ENCODE measurements at regions not wholly inside any gene's neighbourhood (a gene's known extent, or its start where the extent isn't known, plus 50 kb on each side); places are given as distances from the start of the nearest gene placed in this dataset.
A peak's percentile ranks its signal among the peaks of the same experiment; 100 is the strongest.

GRCh38 chr11:69239641-69240040 is 54.3 kb upstream of the MYEOV start:
- TF ChIP-seq, protein P1, sequence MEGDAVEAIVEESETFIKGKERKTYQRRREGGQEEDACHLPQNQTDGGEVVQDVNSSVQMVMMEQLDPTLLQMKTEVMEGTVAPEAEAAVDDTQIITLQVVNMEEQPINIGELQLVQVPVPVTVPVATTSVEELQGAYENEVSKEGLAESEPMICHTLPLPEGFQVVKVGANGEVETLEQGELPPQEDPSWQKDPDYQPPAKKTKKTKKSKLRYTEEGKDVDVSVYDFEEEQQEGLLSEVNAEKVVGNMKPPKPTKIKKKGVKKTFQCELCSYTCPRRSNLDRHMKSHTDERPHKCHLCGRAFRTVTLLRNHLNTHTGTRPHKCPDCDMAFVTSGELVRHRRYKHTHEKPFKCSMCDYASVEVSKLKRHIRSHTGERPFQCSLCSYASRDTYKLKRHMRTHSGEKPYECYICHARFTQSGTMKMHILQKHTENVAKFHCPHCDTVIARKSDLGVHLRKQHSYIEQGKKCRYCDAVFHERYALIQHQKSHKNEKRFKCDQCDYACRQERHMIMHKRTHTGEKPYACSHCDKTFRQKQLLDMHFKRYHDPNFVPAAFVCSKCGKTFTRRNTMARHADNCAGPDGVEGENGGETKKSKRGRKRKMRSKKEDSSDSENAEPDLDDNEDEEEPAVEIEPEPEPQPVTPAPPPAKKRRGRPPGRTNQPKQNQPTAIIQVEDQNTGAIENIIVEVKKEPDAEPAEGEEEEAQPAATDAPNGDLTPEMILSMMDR (IDR thresholded peaks at IDR 0.05; ENCODE audit: low read length, missing control alignments), result no peak
- H3K4me3 ChIP-seq (replicated peaks; ENCODE audit: low read depth, low read length), result no peak overlapping the region
- DNase-seq (ENCODE audit: low read depth), result no peak

DNA sequence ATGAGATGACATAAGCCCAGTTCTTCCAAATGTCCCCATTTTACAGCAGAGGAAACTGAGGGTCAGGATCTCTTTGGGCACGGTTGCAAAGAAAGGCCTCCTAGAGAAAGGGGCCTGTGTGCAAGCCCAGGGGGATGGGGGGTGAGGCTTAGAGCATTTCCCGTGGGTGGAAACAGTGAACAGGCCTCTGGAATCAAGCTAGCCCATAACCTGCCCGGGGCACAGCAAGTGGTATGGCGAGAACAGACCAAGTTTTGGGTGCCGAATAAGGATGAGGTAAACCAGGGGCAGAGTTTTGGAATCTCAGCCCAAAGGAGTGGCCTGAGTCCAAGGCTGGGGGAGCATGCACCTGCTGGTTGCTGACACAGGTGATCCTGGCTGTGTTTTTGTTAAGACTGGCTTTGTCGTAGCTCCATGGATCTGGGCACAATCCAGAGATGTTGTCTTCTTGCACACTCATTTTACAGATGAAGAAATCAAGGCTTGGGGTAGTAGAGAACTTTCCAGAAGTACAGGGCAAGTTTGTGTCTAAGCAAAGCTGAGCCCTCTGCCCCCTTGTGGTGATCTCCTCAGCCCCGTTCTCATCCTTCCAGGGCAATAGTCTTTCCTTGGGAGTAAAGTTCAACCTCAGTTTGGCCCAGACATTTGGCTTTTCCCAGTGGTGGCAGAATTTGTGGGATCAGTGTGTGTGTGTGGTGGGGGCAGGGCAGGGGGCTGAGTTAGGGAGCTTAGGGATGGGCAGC is 53.5 kb upstream of the MYEOV start:
- DNase-seq (ENCODE audit: low read depth), result peak; percentile 35
- TF ChIP-seq, protein P1 (IDR thresholded peaks at IDR 0.05; ENCODE audit: low read length, missing control alignments), result peak; percentile 49
- no peak overlapping the region for H3K4me3 ChIP-seq (replicated peaks; ENCODE audit: low read depth, low read length)

DNA sequence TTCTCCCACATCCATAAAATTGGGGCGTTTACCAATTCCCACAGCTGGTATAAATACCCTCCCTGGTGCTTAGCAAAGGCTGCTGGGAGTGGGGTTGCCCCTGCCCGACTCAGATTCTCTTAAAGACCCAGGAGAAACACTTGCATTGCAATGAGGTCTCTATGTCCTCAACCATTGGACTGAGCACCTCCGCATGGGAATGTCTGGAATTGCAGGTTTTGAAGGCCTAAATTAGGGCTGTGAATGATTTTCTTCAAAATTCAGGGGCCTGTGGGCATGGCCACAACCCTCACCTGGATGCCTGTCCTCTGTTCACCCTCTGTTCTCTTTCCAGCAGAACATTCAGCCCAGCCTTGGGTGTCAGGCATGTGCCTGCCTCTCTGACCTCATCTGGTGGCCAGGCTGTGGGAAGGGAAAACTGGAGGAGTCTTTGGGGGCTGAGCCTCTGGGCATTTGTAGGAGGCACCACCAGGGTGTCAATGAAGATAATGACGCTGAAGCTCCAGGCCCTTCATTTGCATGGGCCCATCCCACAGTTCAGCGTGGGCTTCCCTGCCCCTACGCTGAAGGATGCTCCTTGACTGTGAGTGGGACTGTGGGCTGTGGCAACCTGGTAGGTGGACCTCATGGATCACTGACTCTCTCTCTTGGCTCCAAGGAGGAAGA is 52.7 kb upstream of the MYEOV start:
- DNase-seq (ENCODE audit: low read depth), result no peak
- TF ChIP-seq, protein P1 (IDR thresholded peaks at IDR 0.05; ENCODE audit: low read length, missing control alignments), result no peak
- no peak overlapping the region for H3K4me3 ChIP-seq (replicated peaks; ENCODE audit: low read depth, low read length)

DNA sequence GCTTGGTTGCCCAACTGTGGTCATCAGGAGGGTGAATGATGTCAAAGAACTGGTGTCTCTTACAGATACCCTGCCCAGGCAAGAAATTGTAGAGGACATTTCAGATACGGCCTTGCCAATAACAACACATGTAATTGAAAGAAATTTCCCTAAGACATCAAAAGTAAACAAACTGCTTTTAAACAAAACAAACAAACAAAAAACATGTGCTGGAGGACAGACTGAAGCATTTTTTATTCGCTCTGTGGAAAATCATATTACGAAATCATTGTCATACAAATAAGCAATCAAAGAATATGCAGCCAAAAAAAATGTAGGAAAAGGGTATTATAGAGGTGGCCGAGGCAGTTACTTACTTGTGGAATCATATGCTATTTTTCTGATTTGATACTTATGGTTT is 52.1 kb upstream of the MYEOV start:
- no peak overlapping the region for H3K4me3 ChIP-seq (replicated peaks; ENCODE audit: low read depth, low read length)
- no peak for DNase-seq (ENCODE audit: low read depth)
- TF ChIP-seq, protein P1 (IDR thresholded peaks at IDR 0.05; ENCODE audit: low read length, missing control alignments), result no peak

DNA sequence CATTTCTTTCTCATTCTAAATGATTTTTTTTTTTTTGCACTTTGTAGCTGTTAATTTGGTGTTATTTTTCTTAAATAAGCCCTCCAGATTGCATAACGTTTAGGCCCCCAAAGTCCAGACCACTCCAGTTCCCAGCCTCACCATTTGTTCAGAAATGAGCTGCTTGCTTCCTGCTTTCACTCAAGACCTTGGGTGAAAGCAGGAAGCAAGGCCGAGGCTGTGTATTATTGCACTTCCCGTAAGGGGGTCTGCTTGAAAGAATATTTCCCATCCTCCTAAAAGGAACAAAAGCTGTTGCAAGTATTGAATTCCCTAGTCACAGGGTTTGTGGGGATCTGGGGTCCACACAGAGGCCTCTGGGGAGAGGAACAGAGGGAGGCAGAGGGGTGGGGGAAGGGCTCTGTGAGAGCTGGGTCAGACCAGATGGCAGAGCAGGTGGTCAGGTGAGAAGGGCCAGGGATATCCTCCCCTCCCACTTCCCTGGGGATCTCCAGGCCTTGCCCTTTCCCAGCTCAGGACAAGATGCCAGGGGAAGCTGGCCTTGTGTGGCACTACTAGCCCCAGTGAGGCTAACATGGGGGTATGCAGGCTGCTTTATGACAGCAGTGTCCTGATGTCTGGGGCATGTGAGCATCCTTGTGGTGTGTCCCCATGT is 51.6 kb upstream of the MYEOV start:
- H3K4me3 ChIP-seq (replicated peaks; ENCODE audit: low read depth, low read length), result no peak overlapping the region
- no peak for DNase-seq (ENCODE audit: low read depth)
- TF ChIP-seq, protein P1 (IDR thresholded peaks at IDR 0.05; ENCODE audit: low read length, missing control alignments), result no peak

DNA sequence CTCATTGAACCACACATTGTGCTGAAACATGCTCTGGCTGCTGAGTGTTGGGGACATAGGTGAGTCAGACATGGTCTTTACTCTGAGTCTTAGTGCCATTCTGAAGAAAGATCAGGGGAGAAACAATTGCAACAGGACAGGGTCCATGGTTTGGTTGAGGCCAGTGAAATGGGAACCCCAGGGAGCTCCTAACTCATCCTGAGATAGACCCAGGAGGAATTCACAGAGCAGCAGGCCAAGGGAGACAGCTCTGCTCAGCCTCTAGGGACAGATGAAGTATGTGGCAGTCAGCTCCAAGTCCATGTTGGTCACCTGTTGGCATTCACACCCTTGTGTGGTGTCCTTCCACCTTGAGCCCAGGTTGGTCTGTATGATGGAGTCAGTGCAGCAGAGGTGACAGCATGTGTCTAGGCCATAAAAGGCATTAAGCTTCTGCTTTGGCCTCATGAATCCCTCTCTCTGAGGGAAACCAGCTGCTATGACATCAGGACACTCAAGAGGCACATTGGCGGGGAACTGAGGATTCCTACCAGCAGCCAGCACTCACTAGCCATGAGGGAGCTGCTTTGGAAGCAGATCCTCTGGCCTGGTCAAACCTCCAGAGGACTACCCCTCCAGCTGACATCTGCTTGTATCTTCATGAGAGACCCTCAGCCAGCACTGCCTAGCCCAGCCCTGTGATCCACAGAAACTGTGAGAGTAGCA is 50.3 kb upstream of the MYEOV start:
- DNase-seq (ENCODE audit: low read depth), result no peak
- TF ChIP-seq, protein P1 (IDR thresholded peaks at IDR 0.05; ENCODE audit: low read length, missing control alignments), result no peak
- no peak overlapping the region for H3K4me3 ChIP-seq (replicated peaks; ENCODE audit: low read depth, low read length)

All from fibroblast of pulmonary artery (primary cell).